H1 (cell line): ENCODE measurements at regions not wholly inside any gene's neighbourhood (a gene's known extent, or its start where the extent isn't known, plus 50 kb on each side); places are given as distances from the start of the nearest gene placed in this dataset.
A peak's percentile ranks its signal among the peaks of the same experiment; 100 is the strongest.

Experiments
- CEBPB ChIP-seq: IDR thresholded peaks from 2 replicates; pipeline ENCODE4 v1.6.1; 2012; ENCODE audit warnings: low read depth, low read length
- CHD2 ChIP-seq: IDR thresholded peaks from 2 replicates; pipeline ENCODE4 v1.6.1; 2012; ENCODE audit warnings: low read length, improper control_type of control experiment
- HDAC2 ChIP-seq, 2 experiments: fragments of 300-600 bp in 1 of 2; sonication (generic) in 1 of 2; IDR thresholded peaks; 2 replicates each; pipeline ENCODE4 v1.6.1; 2011 to 2012; ENCODE audit warnings: low read depth in 2 of 2, low read length in 2 of 2, mild to moderate bottlenecking in 2 of 2, moderate library complexity in 2 of 2, borderline replicate concordance in 1 of 2, inconsistent platforms in 1 of 2
- POU5F1 ChIP-seq: IDR thresholded peaks from 2 replicates; pipeline ENCODE4 v1.6.1; 2011; ENCODE audit warnings: low read depth, mild to moderate bottlenecking, low read length, moderate library complexity
- RFX5 ChIP-seq: IDR thresholded peaks from 2 replicates; pipeline ENCODE4 v1.6.1; 2011; ENCODE audit warnings: low read depth, low read length, improper control_type of control experiment, borderline replicate concordance
- RNF2 ChIP-seq: fragments of 200-900, 300-1000 bp; sonication (generic); IDR thresholded peaks from 2 replicates; pipeline ENCODE4 v1.7.1; 2016; ENCODE audit warnings: borderline replicate concordance, low read depth, mild to moderate bottlenecking, antibody characterized with exemption, low read length; ENCODE audit not compliant: poor library complexity, severe bottlenecking; ENCODE audit errors: missing control alignments
- SIX5 ChIP-seq: IDR thresholded peaks from 2 replicates; pipeline ENCODE4 v1.6.1; 2011; ENCODE audit warnings: mild to moderate bottlenecking, low read depth, low read length
- SRF ChIP-seq: IDR thresholded peaks from 2 replicates; pipeline ENCODE4 v1.6.1; 2011; ENCODE audit warnings: mild to moderate bottlenecking, low read depth, low read length, moderate library complexity
- SUZ12 ChIP-seq: fragments of 200-600 bp; sonication (generic); IDR thresholded peaks from 2 replicates; pipeline ENCODE4 v1.6.1; 2012; ENCODE audit warnings: mild to moderate bottlenecking, inconsistent platforms, low read length, moderate library complexity, mixed read lengths
- TAF1 ChIP-seq: IDR thresholded peaks from 2 replicates; pipeline ENCODE4 v1.6.1; 2011; ENCODE audit warnings: mild to moderate bottlenecking, low read depth, low read length
- TF ChIP-seq, protein P1 (sequence below): IDR thresholded peaks from 2 replicates; pipeline ENCODE4 v1.6.1; 2012; ENCODE audit warnings: inconsistent platforms
- TF ChIP-seq, protein P2 (sequence below): fragments of 300-600 bp; sonication (generic); IDR thresholded peaks from 2 replicates; pipeline ENCODE4 v1.7.1; 2012; ENCODE audit warnings: low read length, moderate library complexity, mild to moderate bottlenecking, inconsistent platforms; ENCODE audit not compliant: insufficient replicate concordance

DNA sequence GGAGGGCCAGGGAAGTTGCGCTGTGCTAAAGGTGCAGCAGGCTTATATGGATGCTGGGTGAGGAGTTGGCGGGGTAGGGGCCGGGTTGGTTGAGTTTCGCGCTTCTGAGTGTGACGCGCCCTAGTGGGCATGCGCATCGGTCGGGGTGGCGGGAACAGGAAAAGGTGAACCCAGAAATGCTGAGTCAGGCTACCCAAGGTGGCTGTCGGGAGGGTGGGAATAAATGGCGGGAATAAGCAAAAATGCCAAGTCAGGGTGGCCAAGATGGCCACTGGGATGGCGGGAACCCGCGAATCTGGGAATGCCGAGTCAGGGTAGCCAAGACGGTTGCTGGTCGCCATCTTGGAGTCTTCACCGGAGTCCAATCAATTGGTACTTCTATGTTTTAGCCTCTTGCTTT is 580.0 kb downstream of the SUCLG1 start (continued):
- TF ChIP-seq SIX5 (no peak), SUZ12 (no peak), SRF (no peak), TAF1 (no peak), CEBPB (no peak), HDAC2 (IDR thresholded peaks at IDR 0.05; ENCODE audit: borderline replicate concordance in 1 of 2, low read depth in 2 of 2, low read length in 2 of 2) (no peak), RFX5 (no peak), RNF2 (no peak), CHD2 (no peak), POU5F1 (no peak)
- TF ChIP-seq, protein P1, sequence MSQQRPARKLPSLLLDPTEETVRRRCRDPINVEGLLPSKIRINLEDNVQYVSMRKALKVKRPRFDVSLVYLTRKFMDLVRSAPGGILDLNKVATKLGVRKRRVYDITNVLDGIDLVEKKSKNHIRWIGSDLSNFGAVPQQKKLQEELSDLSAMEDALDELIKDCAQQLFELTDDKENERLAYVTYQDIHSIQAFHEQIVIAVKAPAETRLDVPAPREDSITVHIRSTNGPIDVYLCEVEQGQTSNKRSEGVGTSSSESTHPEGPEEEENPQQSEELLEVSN, result peak; percentile 50; the same call in 1 of the 2 replicates
- TF ChIP-seq, protein P2, sequence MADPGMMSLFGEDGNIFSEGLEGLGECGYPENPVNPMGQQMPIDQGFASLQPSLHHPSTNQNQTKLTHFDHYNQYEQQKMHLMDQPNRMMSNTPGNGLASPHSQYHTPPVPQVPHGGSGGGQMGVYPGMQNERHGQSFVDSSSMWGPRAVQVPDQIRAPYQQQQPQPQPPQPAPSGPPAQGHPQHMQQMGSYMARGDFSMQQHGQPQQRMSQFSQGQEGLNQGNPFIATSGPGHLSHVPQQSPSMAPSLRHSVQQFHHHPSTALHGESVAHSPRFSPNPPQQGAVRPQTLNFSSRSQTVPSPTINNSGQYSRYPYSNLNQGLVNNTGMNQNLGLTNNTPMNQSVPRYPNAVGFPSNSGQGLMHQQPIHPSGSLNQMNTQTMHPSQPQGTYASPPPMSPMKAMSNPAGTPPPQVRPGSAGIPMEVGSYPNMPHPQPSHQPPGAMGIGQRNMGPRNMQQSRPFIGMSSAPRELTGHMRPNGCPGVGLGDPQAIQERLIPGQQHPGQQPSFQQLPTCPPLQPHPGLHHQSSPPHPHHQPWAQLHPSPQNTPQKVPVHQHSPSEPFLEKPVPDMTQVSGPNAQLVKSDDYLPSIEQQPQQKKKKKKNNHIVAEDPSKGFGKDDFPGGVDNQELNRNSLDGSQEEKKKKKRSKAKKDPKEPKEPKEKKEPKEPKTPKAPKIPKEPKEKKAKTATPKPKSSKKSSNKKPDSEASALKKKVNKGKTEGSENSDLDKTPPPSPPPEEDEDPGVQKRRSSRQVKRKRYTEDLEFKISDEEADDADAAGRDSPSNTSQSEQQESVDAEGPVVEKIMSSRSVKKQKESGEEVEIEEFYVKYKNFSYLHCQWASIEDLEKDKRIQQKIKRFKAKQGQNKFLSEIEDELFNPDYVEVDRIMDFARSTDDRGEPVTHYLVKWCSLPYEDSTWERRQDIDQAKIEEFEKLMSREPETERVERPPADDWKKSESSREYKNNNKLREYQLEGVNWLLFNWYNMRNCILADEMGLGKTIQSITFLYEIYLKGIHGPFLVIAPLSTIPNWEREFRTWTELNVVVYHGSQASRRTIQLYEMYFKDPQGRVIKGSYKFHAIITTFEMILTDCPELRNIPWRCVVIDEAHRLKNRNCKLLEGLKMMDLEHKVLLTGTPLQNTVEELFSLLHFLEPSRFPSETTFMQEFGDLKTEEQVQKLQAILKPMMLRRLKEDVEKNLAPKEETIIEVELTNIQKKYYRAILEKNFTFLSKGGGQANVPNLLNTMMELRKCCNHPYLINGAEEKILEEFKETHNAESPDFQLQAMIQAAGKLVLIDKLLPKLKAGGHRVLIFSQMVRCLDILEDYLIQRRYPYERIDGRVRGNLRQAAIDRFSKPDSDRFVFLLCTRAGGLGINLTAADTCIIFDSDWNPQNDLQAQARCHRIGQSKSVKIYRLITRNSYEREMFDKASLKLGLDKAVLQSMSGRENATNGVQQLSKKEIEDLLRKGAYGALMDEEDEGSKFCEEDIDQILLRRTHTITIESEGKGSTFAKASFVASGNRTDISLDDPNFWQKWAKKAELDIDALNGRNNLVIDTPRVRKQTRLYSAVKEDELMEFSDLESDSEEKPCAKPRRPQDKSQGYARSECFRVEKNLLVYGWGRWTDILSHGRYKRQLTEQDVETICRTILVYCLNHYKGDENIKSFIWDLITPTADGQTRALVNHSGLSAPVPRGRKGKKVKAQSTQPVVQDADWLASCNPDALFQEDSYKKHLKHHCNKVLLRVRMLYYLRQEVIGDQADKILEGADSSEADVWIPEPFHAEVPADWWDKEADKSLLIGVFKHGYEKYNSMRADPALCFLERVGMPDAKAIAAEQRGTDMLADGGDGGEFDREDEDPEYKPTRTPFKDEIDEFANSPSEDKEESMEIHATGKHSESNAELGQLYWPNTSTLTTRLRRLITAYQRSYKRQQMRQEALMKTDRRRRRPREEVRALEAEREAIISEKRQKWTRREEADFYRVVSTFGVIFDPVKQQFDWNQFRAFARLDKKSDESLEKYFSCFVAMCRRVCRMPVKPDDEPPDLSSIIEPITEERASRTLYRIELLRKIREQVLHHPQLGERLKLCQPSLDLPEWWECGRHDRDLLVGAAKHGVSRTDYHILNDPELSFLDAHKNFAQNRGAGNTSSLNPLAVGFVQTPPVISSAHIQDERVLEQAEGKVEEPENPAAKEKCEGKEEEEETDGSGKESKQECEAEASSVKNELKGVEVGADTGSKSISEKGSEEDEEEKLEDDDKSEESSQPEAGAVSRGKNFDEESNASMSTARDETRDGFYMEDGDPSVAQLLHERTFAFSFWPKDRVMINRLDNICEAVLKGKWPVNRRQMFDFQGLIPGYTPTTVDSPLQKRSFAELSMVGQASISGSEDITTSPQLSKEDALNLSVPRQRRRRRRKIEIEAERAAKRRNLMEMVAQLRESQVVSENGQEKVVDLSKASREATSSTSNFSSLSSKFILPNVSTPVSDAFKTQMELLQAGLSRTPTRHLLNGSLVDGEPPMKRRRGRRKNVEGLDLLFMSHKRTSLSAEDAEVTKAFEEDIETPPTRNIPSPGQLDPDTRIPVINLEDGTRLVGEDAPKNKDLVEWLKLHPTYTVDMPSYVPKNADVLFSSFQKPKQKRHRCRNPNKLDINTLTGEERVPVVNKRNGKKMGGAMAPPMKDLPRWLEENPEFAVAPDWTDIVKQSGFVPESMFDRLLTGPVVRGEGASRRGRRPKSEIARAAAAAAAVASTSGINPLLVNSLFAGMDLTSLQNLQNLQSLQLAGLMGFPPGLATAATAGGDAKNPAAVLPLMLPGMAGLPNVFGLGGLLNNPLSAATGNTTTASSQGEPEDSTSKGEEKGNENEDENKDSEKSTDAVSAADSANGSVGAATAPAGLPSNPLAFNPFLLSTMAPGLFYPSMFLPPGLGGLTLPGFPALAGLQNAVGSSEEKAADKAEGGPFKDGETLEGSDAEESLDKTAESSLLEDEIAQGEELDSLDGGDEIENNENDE, result no peak
